ENCODE measurements at regions not wholly inside any gene's neighbourhood (a gene's known extent, or its start where the extent isn't known, plus 50 kb on each side); places are given as distances from the start of the nearest gene placed in this dataset.

- H3K9me3 Mint-ChIP-seq (ENCODE audit: low read depth): no peaks in the 10 kb centered on the region
- no peak overlapping the region for H3K27ac Mint-ChIP-seq (ENCODE audit: unreplicated experiment)
- TF ChIP-seq CTCF (IDR thresholded peaks at IDR 0.05): no peak
- no peak for DNase-seq (ENCODE audit: low spot score)
- H3K4me3 Mint-ChIP-seq (ENCODE audit: unreplicated experiment): no peak overlapping the region
- H3K4me1 Mint-ChIP-seq (ENCODE audit: low read depth): peaks cover 21% of the 10 kb centered on the region
- H3K27me3 Mint-ChIP-seq (ENCODE audit: low read depth): no peaks in the 10 kb centered on the region
- H3K36me3 Mint-ChIP-seq (ENCODE audit: low read depth): no peaks in the 10 kb centered on the region
Measured at GRCh38 chr7:50957855-50958254, 175.2 kb upstream of the GRB10 start.

GRCh38 chr7:50957431-50957830 is 174.7 kb upstream of the GRB10 start:
- Mint-ChIP-seq H3K27ac (ENCODE audit: unreplicated experiment) (no peak overlapping the region), H3K9me3 (ENCODE audit: low read depth) (no peaks in the 10 kb centered on the region), H3K4me3 (ENCODE audit: unreplicated experiment) (no peak overlapping the region), H3K4me1 (ENCODE audit: low read depth) (peaks cover 17% of the 10 kb centered on the region), H3K27me3 (ENCODE audit: low read depth) (no peaks in the 10 kb centered on the region), H3K36me3 (ENCODE audit: low read depth) (no peaks in the 10 kb centered on the region)
- TF ChIP-seq CTCF (IDR thresholded peaks at IDR 0.05): no peak
- no peak for DNase-seq (ENCODE audit: low spot score)

- no peak for DNase-seq (ENCODE audit: low spot score)
- TF ChIP-seq CTCF (IDR thresholded peaks at IDR 0.05): no peak
- no peak overlapping the region for H3K4me3 Mint-ChIP-seq (ENCODE audit: unreplicated experiment)
- H3K36me3 Mint-ChIP-seq (ENCODE audit: low read depth): no peaks in the 10 kb centered on the region
- H3K9me3 Mint-ChIP-seq (ENCODE audit: low read depth): no peaks in the 10 kb centered on the region
- no peak overlapping the region for H3K27ac Mint-ChIP-seq (ENCODE audit: unreplicated experiment)
- no peaks in the 10 kb centered on the region for H3K27me3 Mint-ChIP-seq (ENCODE audit: low read depth)
- H3K4me1 Mint-ChIP-seq (ENCODE audit: low read depth): peaks cover 12% of the 10 kb centered on the region
Measured at GRCh38 chr7:50956522-50957155, 173.9 kb upstream of the GRB10 start.

- H3K9me3 Mint-ChIP-seq (ENCODE audit: low read depth): peaks cover 11% of the 10 kb centered on the region
- no peak overlapping the region for H3K27ac Mint-ChIP-seq (ENCODE audit: unreplicated experiment)
- no peaks in the 10 kb centered on the region for H3K27me3 Mint-ChIP-seq (ENCODE audit: low read depth)
- TF ChIP-seq CTCF (IDR thresholded peaks at IDR 0.05): no peak
- no peak for DNase-seq (ENCODE audit: low spot score)
- H3K4me3 Mint-ChIP-seq (ENCODE audit: unreplicated experiment): no peak overlapping the region
- H3K36me3 Mint-ChIP-seq (ENCODE audit: low read depth): peaks cover 3% of the 10 kb centered on the region
- peaks cover 12% of the 10 kb centered on the region for H3K4me1 Mint-ChIP-seq (ENCODE audit: low read depth)
Measured at GRCh38 chr7:50954716-50955115, 172.0 kb upstream of the GRB10 start.

- H3K4me3 Mint-ChIP-seq (ENCODE audit: unreplicated experiment): no peak overlapping the region
- peaks cover 15% of the 10 kb centered on the region for H3K9me3 Mint-ChIP-seq (ENCODE audit: low read depth)
- H3K4me1 Mint-ChIP-seq (ENCODE audit: low read depth): peaks cover 12% of the 10 kb centered on the region
- no peak overlapping the region for H3K27ac Mint-ChIP-seq (ENCODE audit: unreplicated experiment)
- no peak for TF ChIP-seq CTCF (IDR thresholded peaks at IDR 0.05)
- no peak for DNase-seq (ENCODE audit: low spot score)
- no peaks in the 10 kb centered on the region for H3K27me3 Mint-ChIP-seq (ENCODE audit: low read depth)
- H3K36me3 Mint-ChIP-seq (ENCODE audit: low read depth): peaks cover 6% of the 10 kb centered on the region
Measured at GRCh38 chr7:50954245-50954644, 171.5 kb upstream of the GRB10 start.
